ENCODE measurements at regions not wholly inside any gene's neighbourhood (a gene's known extent, or its start where the extent isn't known, plus 50 kb on each side); places are given as distances from the start of the nearest gene placed in this dataset.

GRCh38 chr1:96157101-96157500, 564.5 kb upstream of the PTBP2 start:
- H3K4me1 ChIP-seq (ENCODE audit: insufficient read depth, low read length), result no peaks in the 10 kb centered on the region
- no peaks in the 10 kb centered on the region for H3K36me3 ChIP-seq (ENCODE audit: low read depth, low read length)
- no peak for DNase-seq
- ATAC-seq, result no peak
- H3K4me3 ChIP-seq (ENCODE audit: low read length), result no peak overlapping the region
- H3K9me3 ChIP-seq (ENCODE audit: low read length), result no peaks in the 10 kb centered on the region; the same call in 1 of the 2 replicates
- intact Hi-C loops (cut with micrococcal nuclease), result no loop called here
- H3K4me2 ChIP-seq (ENCODE audit: low read length), result no peak overlapping the region
- no peaks in the 10 kb centered on the region for H3K9me2 ChIP-seq (replicated peaks; ENCODE audit: low read length)
- no peaks in the 10 kb centered on the region for H3K27me3 ChIP-seq (ENCODE audit: low read length)
- no peak overlapping the region for H3K9ac ChIP-seq (ENCODE audit: low read length)
- no peaks in the 10 kb centered on the region for H3K79me2 ChIP-seq (ENCODE audit: low read length)
- ChIA-PET POLR2A (ENCODE audit: unreplicated experiment) (no interaction called here), CTCF (no interaction called here)
- TF ChIP-seq CTCF (conservative IDR thresholded peaks at IDR 0.05; ENCODE audit: low read depth, low read length) (no peak), EZH2phosphoT487 (IDR thresholded peaks at IDR 0.05; ENCODE audit: borderline replicate concordance, low read length) (no peak), EZH2 (IDR thresholded peaks at IDR 0.05; ENCODE audit: low read length, unreplicated experiment) (no peak)
- no TSS peak for BruUV-seq (replicated peaks)
- H3K27ac ChIP-seq (ENCODE audit: low read length), result no peak overlapping the region
- no peak overlapping the region for H2AFZ ChIP-seq (ENCODE audit: low read length)
- no peaks in the 10 kb centered on the region for H3F3A ChIP-seq (ENCODE audit: low read length, unreplicated experiment)
- H4K20me1 ChIP-seq (ENCODE audit: low read length), result no peaks in the 10 kb centered on the region

DNA sequence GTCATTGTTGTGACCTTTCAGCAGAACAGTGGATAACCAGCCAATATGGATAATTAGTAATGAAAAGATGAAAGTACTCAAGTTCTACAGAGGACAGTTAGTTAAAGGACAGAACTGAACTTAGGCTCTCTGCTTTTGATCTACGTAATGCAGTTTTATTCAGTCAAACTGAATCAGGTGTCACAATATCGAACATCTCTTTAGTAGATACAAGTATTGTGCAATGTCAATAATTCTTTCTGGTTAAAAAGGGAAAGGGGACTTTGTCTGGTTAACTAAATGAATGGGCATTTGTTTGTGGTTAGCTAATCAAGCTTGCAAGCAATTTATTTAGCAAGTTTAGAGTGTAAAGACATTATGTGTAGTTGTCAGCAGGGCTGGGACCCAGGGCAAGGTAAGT, 562.2 kb upstream of the PTBP2 start:
- TF ChIP-seq EZH2 (IDR thresholded peaks at IDR 0.05; ENCODE audit: low read length, unreplicated experiment) (no peak), CTCF (conservative IDR thresholded peaks at IDR 0.05; ENCODE audit: low read depth, low read length) (no peak), EZH2phosphoT487 (IDR thresholded peaks at IDR 0.05; ENCODE audit: borderline replicate concordance, low read length) (no peak)
- intact Hi-C loops (cut with micrococcal nuclease), result no loop called here
- Histone ChIP-seq H3K27ac (ENCODE audit: low read length) (no peak overlapping the region), H3F3A (ENCODE audit: low read length, unreplicated experiment) (no peaks in the 10 kb centered on the region), H4K20me1 (ENCODE audit: low read length) (no peaks in the 10 kb centered on the region), H3K9ac (ENCODE audit: low read length) (no peak overlapping the region), H3K36me3 (ENCODE audit: low read depth, low read length) (no peaks in the 10 kb centered on the region), H3K9me3 (ENCODE audit: low read length) (no peaks in the 10 kb centered on the region; the same call in 1 of the 2 replicates), H3K4me1 (ENCODE audit: insufficient read depth, low read length) (no peaks in the 10 kb centered on the region), H3K4me2 (ENCODE audit: low read length) (no peak overlapping the region), H3K4me3 (ENCODE audit: low read length) (no peak overlapping the region), H2AFZ (ENCODE audit: low read length) (no peak overlapping the region), H3K27me3 (ENCODE audit: low read length) (peaks cover 13% of the 10 kb centered on the region), H3K9me2 (replicated peaks; ENCODE audit: low read length) (no peaks in the 10 kb centered on the region), H3K79me2 (ENCODE audit: low read length) (no peaks in the 10 kb centered on the region)
- ATAC-seq (no peak), DNase-seq (no peak)
- ChIA-PET CTCF (no interaction called here), POLR2A (ENCODE audit: unreplicated experiment) (no interaction called here)
- no TSS peak for BruUV-seq (replicated peaks)

DNA sequence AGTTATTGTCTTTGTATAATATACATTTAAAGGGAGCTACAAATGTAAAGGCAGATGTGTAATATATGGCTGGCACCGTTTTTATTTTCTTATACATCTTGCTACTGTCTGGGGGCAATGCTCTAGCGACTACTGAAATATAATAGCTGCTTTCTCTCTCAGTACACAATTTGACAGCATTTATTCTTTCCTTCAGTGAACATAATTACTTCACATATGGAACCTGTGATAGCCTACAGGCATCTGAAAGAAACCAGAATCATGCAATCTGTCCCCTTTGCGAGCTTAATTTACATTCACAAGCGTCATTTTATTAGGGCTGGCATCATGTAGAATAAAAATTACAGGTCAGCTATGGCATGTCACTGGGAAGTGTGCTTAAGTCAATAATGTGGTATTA, 557.5 kb upstream of the PTBP2 start:
- no TSS peak for BruUV-seq (replicated peaks)
- H3K79me2 ChIP-seq (ENCODE audit: low read length), result no peaks in the 10 kb centered on the region
- no peaks in the 10 kb centered on the region for H3F3A ChIP-seq (ENCODE audit: low read length, unreplicated experiment)
- intact Hi-C loops (cut with micrococcal nuclease), result no loop called here
- H3K27ac ChIP-seq (ENCODE audit: low read length), result no peak overlapping the region
- no peaks in the 10 kb centered on the region for H3K36me3 ChIP-seq (ENCODE audit: low read depth, low read length)
- H3K4me3 ChIP-seq (ENCODE audit: low read length), result no peak overlapping the region
- no peaks in the 10 kb centered on the region for H3K9me2 ChIP-seq (replicated peaks; ENCODE audit: low read length)
- no peaks in the 10 kb centered on the region for H3K4me1 ChIP-seq (ENCODE audit: insufficient read depth, low read length)
- H3K27me3 ChIP-seq (ENCODE audit: low read length), result peaks cover 16% of the 10 kb centered on the region
- no peak for DNase-seq
- H3K4me2 ChIP-seq (ENCODE audit: low read length), result no peak overlapping the region
- no peaks in the 10 kb centered on the region for H3K9me3 ChIP-seq (ENCODE audit: low read length)
- TF ChIP-seq CTCF (conservative IDR thresholded peaks at IDR 0.05; ENCODE audit: low read depth, low read length), result no peak
- no peak for TF ChIP-seq EZH2phosphoT487 (IDR thresholded peaks at IDR 0.05; ENCODE audit: borderline replicate concordance, low read length)
- TF ChIP-seq EZH2 (IDR thresholded peaks at IDR 0.05; ENCODE audit: low read length, unreplicated experiment), result no peak
- no peak overlapping the region for H3K9ac ChIP-seq (ENCODE audit: low read length)
- CTCF ChIA-PET, result no interaction called here
- POLR2A ChIA-PET (ENCODE audit: unreplicated experiment), result no interaction called here
- no peak overlapping the region for H2AFZ ChIP-seq (ENCODE audit: low read length)
- no peak for ATAC-seq
- H4K20me1 ChIP-seq (ENCODE audit: low read length), result no peaks in the 10 kb centered on the region
